ENCODE measurements at regions not wholly inside any gene's neighbourhood (a gene's known extent, or its start where the extent isn't known, plus 50 kb on each side); places are given as distances from the start of the nearest gene placed in this dataset.

DNA sequence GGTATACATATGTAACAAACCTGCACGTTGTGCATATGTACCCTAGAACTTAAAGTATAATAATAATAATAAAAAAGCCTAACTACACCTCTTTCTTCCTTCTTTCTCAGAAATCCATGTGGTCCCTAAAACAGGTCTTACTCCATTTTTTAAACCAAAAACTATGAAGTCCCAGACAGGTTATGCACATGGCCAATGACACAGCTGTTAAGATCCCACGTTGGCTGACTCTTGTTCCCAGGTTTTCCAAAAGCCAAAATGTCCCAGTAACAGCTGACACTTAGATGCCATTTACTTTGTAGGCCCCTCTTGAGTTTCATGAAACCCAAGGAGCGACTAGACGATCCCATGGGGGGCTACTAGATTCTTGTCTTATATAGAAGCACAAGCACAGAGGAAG is 97.0 kb downstream of the KCNF1 start:
- H3K27ac Mint-ChIP-seq: no peak overlapping the region
- no peaks in the 10 kb centered on the region for H3K36me3 Mint-ChIP-seq (ENCODE audit: low read depth)
- CTCF ChIA-PET: no interaction called here
- no peaks in the 10 kb centered on the region for H3K4me1 Mint-ChIP-seq (ENCODE audit: low read depth)
- no peak for DNase-seq
- TF ChIP-seq, protein P1, sequence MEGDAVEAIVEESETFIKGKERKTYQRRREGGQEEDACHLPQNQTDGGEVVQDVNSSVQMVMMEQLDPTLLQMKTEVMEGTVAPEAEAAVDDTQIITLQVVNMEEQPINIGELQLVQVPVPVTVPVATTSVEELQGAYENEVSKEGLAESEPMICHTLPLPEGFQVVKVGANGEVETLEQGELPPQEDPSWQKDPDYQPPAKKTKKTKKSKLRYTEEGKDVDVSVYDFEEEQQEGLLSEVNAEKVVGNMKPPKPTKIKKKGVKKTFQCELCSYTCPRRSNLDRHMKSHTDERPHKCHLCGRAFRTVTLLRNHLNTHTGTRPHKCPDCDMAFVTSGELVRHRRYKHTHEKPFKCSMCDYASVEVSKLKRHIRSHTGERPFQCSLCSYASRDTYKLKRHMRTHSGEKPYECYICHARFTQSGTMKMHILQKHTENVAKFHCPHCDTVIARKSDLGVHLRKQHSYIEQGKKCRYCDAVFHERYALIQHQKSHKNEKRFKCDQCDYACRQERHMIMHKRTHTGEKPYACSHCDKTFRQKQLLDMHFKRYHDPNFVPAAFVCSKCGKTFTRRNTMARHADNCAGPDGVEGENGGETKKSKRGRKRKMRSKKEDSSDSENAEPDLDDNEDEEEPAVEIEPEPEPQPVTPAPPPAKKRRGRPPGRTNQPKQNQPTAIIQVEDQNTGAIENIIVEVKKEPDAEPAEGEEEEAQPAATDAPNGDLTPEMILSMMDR (IDR thresholded peaks at IDR 0.05): no peak
- intact Hi-C loops (cut with micrococcal nuclease): no loop called here
- H3K9me3 Mint-ChIP-seq: peaks cover 10% of the 10 kb centered on the region
- H3K27me3 Mint-ChIP-seq: peaks cover 9% of the 10 kb centered on the region
- POLR2A ChIA-PET: no interaction called here
- no peak overlapping the region for H3K4me3 Mint-ChIP-seq
- ATAC-seq: no peak

DNA sequence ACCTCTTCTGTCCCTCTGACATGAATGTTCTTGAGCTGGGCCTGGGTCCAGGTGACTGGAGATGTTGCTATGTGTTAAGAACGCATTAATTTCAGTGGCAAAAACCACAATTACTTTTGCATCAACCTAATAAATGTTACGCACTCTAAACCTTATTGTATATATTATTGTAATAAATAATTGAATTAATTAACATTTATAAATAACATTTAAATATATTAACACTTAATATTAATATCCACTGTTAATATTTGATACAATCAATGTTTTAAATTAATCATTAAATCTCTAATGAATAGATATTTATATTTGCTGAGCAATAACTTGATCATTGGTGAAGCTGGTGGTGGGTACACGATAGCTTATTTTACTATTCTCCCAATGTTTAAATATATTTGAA is 97.4 kb downstream of the KCNF1 start:
- TF ChIP-seq, protein P1 (IDR thresholded peaks at IDR 0.05): no peak
- ATAC-seq (no peak), DNase-seq (no peak)
- ChIA-PET CTCF (no interaction called here), POLR2A (no interaction called here)
- no peaks in the 10 kb centered on the region for H3K36me3 Mint-ChIP-seq (ENCODE audit: low read depth)
- intact Hi-C loops (cut with micrococcal nuclease): no loop called here
- no peaks in the 10 kb centered on the region for H3K4me1 Mint-ChIP-seq (ENCODE audit: low read depth)
- H3K27ac Mint-ChIP-seq: no peak overlapping the region
- peaks cover 10% of the 10 kb centered on the region for H3K9me3 Mint-ChIP-seq
- H3K4me3 Mint-ChIP-seq: no peak overlapping the region
- H3K27me3 Mint-ChIP-seq: peaks cover 6% of the 10 kb centered on the region

DNA sequence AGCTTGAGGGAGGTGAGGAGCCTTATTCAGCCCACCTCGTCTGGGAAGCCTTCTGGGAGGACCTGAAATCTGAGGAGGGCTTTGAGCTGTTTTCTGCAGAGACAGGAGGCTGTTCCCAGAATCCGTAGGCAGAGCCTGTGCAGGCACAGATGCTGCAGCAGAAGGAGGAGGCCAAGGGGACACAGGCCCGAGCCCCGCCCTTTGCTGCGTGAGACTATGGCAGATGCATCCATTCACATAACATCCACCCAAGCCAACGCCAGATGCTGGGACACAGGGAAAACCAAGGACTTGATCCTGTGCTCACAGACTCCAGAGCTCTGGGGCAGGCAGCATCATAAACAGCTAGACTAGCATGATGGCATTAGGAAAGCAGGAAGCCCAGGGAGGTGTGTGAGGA is 98.2 kb downstream of the KCNF1 start:
- Mint-ChIP-seq H3K27me3 (peaks cover 2% of the 10 kb centered on the region), H3K27ac (no peak overlapping the region), H3K36me3 (ENCODE audit: low read depth) (no peaks in the 10 kb centered on the region), H3K9me3 (peaks cover 10% of the 10 kb centered on the region), H3K4me3 (no peak overlapping the region), H3K4me1 (ENCODE audit: low read depth) (no peaks in the 10 kb centered on the region)
- intact Hi-C loops (cut with micrococcal nuclease): no loop called here
- no peak for ATAC-seq
- TF ChIP-seq, protein P1 (IDR thresholded peaks at IDR 0.05): no peak
- ChIA-PET CTCF (no interaction called here), POLR2A (no interaction called here)
- no peak for DNase-seq

DNA sequence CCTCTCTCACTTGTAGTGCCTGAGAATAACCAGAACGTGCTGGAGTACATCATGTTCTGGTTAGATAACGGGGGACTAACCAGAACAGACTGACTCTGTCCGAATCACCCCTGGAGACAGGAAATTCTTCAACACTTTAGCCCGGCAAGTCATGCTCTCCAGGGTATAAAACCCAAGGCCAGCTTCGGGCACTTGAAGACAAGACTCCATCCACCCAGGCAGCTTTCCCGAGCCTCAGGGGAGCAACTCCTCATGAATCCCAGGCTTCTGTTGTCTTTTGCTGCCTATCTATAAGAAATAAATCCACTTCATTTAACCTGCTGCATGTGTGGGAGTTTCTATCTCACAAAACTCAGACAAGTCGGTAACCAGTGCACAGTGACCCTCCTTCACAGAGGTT is 99.6 kb downstream of the KCNF1 start:
- TF ChIP-seq, protein P1 (IDR thresholded peaks at IDR 0.05): no peak
- Mint-ChIP-seq H3K27ac (no peak overlapping the region), H3K9me3 (peaks cover 10% of the 10 kb centered on the region), H3K4me3 (no peak overlapping the region), H3K4me1 (ENCODE audit: low read depth) (no peaks in the 10 kb centered on the region), H3K36me3 (ENCODE audit: low read depth) (no peaks in the 10 kb centered on the region), H3K27me3 (peaks cover 5% of the 10 kb centered on the region)
- ChIA-PET CTCF (interaction anchor here (0.6 to 1.2 kb wide), 2 partner anchors 20 to 179 kb away, joined by 3 to 5 read pairs; no protein-coding TSS in a partner anchor), POLR2A (no interaction called here)
- intact Hi-C loops (cut with micrococcal nuclease): no loop called here
- no peak for DNase-seq
- no peak for ATAC-seq

DNA sequence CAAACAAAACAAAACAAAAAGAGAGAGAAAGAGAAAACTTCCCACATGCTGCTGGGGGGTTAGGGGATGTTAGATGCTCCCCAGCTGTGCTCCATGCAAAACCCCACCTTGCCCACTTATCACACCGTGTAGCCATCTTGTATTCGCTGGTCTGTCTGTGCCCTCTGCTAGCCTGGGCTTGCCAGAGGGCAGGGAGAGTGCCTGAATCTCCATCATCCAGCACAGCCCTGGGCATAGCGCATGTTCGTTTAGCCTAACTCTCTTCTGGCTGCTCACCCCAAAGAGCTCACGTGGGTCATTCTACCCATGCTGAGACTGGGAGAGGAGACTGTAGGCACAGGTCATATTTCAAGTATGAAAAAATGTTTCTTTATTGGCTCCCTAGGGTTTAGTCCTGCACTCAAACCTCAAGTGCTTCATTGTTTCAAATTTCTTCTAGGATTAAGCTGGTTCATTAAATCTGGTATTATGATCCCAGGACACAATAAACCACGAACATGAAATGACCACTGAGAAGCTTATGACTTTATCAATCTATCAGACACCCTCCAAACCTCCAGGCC is 100.5 kb downstream of the KCNF1 start:
- peaks cover 5% of the 10 kb centered on the region for H3K27me3 Mint-ChIP-seq
- ChIA-PET CTCF (no interaction called here), POLR2A (no interaction called here)
- no peaks in the 10 kb centered on the region for H3K4me1 Mint-ChIP-seq (ENCODE audit: low read depth)
- ATAC-seq (no peak), DNase-seq (no peak)
- H3K36me3 Mint-ChIP-seq (ENCODE audit: low read depth): no peaks in the 10 kb centered on the region
- intact Hi-C loops (cut with micrococcal nuclease): no loop called here
- TF ChIP-seq, protein P1 (IDR thresholded peaks at IDR 0.05): no peak
- peaks cover 10% of the 10 kb centered on the region for H3K9me3 Mint-ChIP-seq
- no peak overlapping the region for H3K27ac Mint-ChIP-seq
- H3K4me3 Mint-ChIP-seq: no peak overlapping the region

All from activated CD8-positive, alpha-beta T cell treated with anti-CD3 and anti-CD28 coated beads for 36 hours (primary cell).